A673 (cell line): ENCODE measurements at regions not wholly inside any gene's neighbourhood (a gene's known extent, or its start where the extent isn't known, plus 50 kb on each side); places are given as distances from the start of the nearest gene placed in this dataset.

Source experiments
- BruUV-seq: library from RNA; stranded (reverse); fragments of 400-500 nt; replicated peaks from 2 replicates; lab custom pipeline; 2021; lab: Mats Ljungman, UMichigan
- CTCF ChIA-PET: fragments of 300-600 bp; sonication (Branson Sonifier 250); formaldehyde crosslinking; loops from one replicate; lab custom pipeline; 2022; ENCODE audit warnings: antibody characterized with exemption; lab: Charles Lee
- POLR2A ChIA-PET: fragments of 300-600 bp; sonication (Branson Sonifier 250); formaldehyde crosslinking; loops from one replicate; lab custom pipeline; 2022; ENCODE audit warnings: antibody characterized with exemption; ENCODE audit not compliant: low non-redundant PET; lab: Charles Lee
- DNase-seq: peaks from one replicate; pipeline ENCODE4 v3.0.0-alpha.2; 2015; ENCODE audit warnings: low spot score
- H3K27ac ChIP-seq: fragments of 200-600 bp; sonication (generic); 2 replicates; pipeline ENCODE4 v1.5.1; 2016; ENCODE audit warnings: mixed run types, low read depth, mild to moderate bottlenecking, mixed read lengths, antibody characterized with exemption, low read length; ENCODE audit not compliant: poor library complexity, severe bottlenecking
- H3K27me3 ChIP-seq: fragments of 200-600 bp; sonication (generic); replicated peaks from 2 replicates; pipeline ENCODE4 v1.6.1; 2017; ENCODE audit warnings: mixed run types, low read depth, mild to moderate bottlenecking, mixed read lengths, antibody characterized with exemption, low read length; ENCODE audit not compliant: insufficient read depth, poor library complexity
- H3K36me3 ChIP-seq: fragments of 200-600 bp; sonication (generic); 2 replicates; pipeline ENCODE4 v1.6.1; 2016; ENCODE audit warnings: mixed run types, mild to moderate bottlenecking, mixed read lengths, antibody characterized with exemption, low read length; ENCODE audit not compliant: insufficient read depth, poor library complexity, severe bottlenecking
- H3K4me1 ChIP-seq: fragments of 200-600 bp; sonication (generic); 2 replicates; pipeline ENCODE4 v1.6.1; 2017; ENCODE audit warnings: mixed run types, mild to moderate bottlenecking, mixed read lengths, antibody characterized with exemption, low read length; ENCODE audit not compliant: insufficient read depth, poor library complexity, severe bottlenecking
- H3K4me3 ChIP-seq: fragments of 200-600 bp; sonication (generic); 2 replicates; pipeline ENCODE4 v1.5.1; 2016; ENCODE audit warnings: low read depth, mixed run types, mild to moderate bottlenecking, mixed read lengths, low read length; ENCODE audit not compliant: poor library complexity, severe bottlenecking
- H3K9me3 ChIP-seq: fragments of 200-600 bp; sonication (generic); 2 replicates; pipeline ENCODE4 v1.6.1; 2016; ENCODE audit warnings: mixed run types, low read depth, mild to moderate bottlenecking, mixed read lengths, antibody characterized with exemption, low read length; ENCODE audit not compliant: poor library complexity, severe bottlenecking
- EZH2 ChIP-seq: fragments of 200-600 bp; sonication (generic); IDR thresholded peaks from 2 replicates; pipeline ENCODE4 v1.6.1; 2017; ENCODE audit warnings: borderline replicate concordance, low read depth, mild to moderate bottlenecking, mixed read lengths, antibody characterized with exemption, low read length; ENCODE audit not compliant: poor library complexity, severe bottlenecking
- intact Hi-C: fragments of 100-400 bp; cut with micrococcal nuclease; formaldehyde crosslinking; loops from one replicate; pipeline ENCODE4 v1.10.0; 2022; ENCODE audit not compliant: unreplicated experiment
- TF ChIP-seq, protein P1 (sequence below): fragments of 300-800, 200-600 bp; sonication (generic); conservative IDR thresholded peaks from 2 replicates; pipeline ENCODE4 v1.5.1; 2017; ENCODE audit warnings: low read depth, mild to moderate bottlenecking, antibody characterized with exemption, low read length, moderate library complexity, mixed read lengths

DNA sequence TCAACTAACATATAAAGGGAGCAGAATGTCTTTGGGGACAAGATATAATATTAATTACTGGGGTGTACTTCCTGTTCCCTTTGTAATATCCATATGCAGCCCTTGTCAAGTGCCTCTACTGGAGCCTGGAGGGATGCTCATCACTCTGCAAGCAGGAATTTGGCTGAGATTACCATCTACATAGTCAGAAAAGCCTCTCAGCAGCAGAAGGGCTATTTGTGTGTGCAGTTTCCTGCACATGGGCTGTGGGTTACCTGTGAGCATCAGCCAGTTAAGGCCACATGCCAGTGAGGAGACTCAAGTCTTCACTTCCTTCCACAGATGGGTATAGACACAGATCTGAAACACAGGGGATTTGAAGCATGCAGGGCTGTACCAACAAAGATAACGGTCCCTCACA, 278.1 kb upstream of the PLSCR5 start:
- TF ChIP-seq, protein P1, sequence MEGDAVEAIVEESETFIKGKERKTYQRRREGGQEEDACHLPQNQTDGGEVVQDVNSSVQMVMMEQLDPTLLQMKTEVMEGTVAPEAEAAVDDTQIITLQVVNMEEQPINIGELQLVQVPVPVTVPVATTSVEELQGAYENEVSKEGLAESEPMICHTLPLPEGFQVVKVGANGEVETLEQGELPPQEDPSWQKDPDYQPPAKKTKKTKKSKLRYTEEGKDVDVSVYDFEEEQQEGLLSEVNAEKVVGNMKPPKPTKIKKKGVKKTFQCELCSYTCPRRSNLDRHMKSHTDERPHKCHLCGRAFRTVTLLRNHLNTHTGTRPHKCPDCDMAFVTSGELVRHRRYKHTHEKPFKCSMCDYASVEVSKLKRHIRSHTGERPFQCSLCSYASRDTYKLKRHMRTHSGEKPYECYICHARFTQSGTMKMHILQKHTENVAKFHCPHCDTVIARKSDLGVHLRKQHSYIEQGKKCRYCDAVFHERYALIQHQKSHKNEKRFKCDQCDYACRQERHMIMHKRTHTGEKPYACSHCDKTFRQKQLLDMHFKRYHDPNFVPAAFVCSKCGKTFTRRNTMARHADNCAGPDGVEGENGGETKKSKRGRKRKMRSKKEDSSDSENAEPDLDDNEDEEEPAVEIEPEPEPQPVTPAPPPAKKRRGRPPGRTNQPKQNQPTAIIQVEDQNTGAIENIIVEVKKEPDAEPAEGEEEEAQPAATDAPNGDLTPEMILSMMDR, result no peak
- no peak for TF ChIP-seq EZH2
- H3K9me3 ChIP-seq, result no peaks in the 10 kb centered on the region
- intact Hi-C loops, result no loop called here
- ChIA-PET CTCF (no interaction called here), POLR2A (no interaction called here)
- BruUV-seq, result no TSS peak
- H3K27ac ChIP-seq, result no peak overlapping the region
- H3K27me3 ChIP-seq, result no peaks in the 10 kb centered on the region
- no peaks in the 10 kb centered on the region for H3K36me3 ChIP-seq
- DNase-seq, result no peak
- no peak overlapping the region for H3K4me3 ChIP-seq
- no peaks in the 10 kb centered on the region for H3K4me1 ChIP-seq

DNA sequence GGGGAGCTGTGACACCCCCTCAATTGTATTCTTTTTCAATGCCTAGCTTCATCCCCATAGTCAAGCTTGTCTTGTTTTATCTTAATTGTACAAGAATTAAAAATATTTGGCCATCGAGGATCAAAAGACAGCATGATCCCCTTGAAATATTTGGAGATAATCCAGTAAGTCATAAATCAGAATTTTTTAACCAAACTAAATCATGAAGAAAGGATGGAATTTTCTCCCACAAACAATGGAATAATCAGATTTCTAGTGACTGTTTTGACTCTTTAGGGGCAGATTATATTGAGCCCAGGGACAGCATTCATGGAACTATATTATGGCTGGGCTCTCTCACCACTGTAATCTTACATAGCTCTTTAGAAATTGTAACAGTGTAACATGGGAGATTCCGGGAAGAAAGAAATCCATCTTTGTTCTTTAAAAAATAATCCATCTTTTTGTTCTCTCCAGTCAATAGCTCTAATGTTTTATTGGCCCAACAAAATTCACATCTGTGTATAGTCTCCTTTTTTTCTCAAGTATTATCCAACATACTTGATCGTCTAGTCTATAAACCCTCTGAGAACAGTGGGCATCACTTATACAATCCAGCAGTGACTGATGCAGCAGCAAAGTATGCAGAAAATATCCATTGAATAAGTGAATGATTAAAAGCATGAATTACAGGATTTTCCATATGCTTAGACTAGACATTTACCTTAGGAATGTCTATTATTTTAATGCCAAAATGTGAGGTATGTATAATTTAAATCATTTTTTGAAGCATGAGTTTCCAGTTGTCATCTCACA, 277.0 kb upstream of the PLSCR5 start:
- no peak for DNase-seq
- TF ChIP-seq, protein P1, result no peak
- TF ChIP-seq EZH2, result no peak
- intact Hi-C loops, result no loop called here
- Histone ChIP-seq H3K27me3 (no peaks in the 10 kb centered on the region), H3K4me1 (no peaks in the 10 kb centered on the region), H3K27ac (no peak overlapping the region), H3K36me3 (no peaks in the 10 kb centered on the region), H3K9me3 (no peaks in the 10 kb centered on the region), H3K4me3 (no peak overlapping the region)
- ChIA-PET CTCF (no interaction called here), POLR2A (no interaction called here)
- no TSS peak for BruUV-seq

DNA sequence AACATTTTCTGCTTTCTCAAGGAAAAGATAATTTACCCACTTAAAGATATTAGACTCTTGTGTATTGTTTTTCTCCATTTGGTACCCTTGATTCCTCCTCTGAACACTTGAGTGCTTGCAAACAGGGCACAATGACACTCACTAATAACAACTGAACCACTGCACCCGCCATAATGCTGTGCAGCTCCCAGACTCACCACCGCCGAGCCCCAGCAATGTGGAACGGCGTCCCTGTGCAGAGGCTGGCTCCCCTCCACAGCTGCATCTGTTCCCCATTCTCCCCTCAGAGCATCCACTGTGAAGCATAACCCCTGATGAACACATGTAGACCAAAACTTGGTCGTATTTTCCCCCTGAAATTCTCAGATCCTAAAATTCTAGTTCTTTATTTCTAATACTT, 276.2 kb upstream of the PLSCR5 start:
- TF ChIP-seq, protein P1, result no peak
- no peak for TF ChIP-seq EZH2
- Histone ChIP-seq H3K4me3 (no peak overlapping the region), H3K4me1 (no peaks in the 10 kb centered on the region), H3K27me3 (no peaks in the 10 kb centered on the region), H3K27ac (no peak overlapping the region), H3K9me3 (no peaks in the 10 kb centered on the region), H3K36me3 (no peaks in the 10 kb centered on the region)
- intact Hi-C loops, result no loop called here
- CTCF ChIA-PET, result no interaction called here
- no TSS peak for BruUV-seq
- DNase-seq, result no peak
- POLR2A ChIA-PET, result no interaction called here
